ENCODE measurements at regions not wholly inside any gene's neighbourhood (a gene's known extent, or its start where the extent isn't known, plus 50 kb on each side); places are given as distances from the start of the nearest gene placed in this dataset.
"Not testable (repeated sequence)": the region's sequence is repeated elsewhere in the genome, so short reads cannot be mapped to it uniquely, and the experiment has no call there.

DNA sequence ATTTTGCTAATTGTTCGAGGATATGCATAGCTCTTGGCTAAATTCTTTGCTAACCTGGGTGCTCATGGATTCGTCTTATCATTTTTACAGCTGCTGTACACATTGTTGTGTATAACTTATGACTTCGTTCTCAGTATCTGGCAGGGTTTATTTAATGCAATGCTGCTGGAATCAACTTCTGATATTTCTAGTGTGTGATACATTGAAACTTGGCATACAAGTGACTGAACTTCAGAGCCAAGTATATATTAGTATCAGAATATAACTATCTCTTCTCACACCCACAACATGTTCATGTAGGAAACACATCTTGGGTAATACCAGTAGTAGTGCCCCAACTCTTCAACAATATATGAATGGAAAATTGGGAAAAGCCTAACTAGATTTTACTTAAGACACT, 764.2 kb downstream of the TENT5A start:
- Mint-ChIP-seq H3K36me3 (ENCODE audit: low read depth) (no peaks in the 10 kb centered on the region), H3K27ac (no peak overlapping the region), H3K4me3 (no peak overlapping the region), H3K9me3 (no peaks in the 10 kb centered on the region), H3K27me3 (ENCODE audit: insufficient read depth) (no peaks in the 10 kb centered on the region; the same call in none of the 2 replicates), H3K4me1 (ENCODE audit: low read depth) (peaks cover 12% of the 10 kb centered on the region; the same call in 1 of the 2 replicates)
- no peak for DNase-seq
- TF ChIP-seq, protein P1, sequence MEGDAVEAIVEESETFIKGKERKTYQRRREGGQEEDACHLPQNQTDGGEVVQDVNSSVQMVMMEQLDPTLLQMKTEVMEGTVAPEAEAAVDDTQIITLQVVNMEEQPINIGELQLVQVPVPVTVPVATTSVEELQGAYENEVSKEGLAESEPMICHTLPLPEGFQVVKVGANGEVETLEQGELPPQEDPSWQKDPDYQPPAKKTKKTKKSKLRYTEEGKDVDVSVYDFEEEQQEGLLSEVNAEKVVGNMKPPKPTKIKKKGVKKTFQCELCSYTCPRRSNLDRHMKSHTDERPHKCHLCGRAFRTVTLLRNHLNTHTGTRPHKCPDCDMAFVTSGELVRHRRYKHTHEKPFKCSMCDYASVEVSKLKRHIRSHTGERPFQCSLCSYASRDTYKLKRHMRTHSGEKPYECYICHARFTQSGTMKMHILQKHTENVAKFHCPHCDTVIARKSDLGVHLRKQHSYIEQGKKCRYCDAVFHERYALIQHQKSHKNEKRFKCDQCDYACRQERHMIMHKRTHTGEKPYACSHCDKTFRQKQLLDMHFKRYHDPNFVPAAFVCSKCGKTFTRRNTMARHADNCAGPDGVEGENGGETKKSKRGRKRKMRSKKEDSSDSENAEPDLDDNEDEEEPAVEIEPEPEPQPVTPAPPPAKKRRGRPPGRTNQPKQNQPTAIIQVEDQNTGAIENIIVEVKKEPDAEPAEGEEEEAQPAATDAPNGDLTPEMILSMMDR (IDR thresholded peaks at IDR 0.05), result no peak

GRCh38 chr6:80981226-80981625, 771.3 kb downstream of the TENT5A start:
- H3K4me3 Mint-ChIP-seq, H3K9me3 Mint-ChIP-seq, H3K27ac Mint-ChIP-seq: not testable (repeated sequence)

DNA sequence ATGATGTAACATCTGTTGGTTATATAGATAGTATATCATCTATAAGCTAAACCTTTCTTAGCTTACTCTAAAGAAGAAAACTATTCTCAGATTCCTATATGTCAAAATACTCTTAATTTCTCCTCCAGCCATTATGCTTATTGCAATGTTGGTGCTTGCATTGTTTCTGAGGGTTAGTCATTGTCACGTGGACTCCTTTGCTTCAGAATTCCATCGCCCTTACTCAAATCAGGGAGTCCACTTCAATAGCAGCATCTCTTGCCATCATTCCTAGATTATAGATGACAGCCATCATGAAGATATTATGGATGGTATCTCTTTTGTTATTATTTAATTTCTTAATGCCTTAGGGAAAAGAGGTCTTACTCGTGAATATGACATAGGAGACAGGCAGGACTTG, 776.1 kb downstream of the TENT5A start:
- Mint-ChIP-seq H3K9me3 (no peaks in the 10 kb centered on the region), H3K36me3 (ENCODE audit: low read depth) (no peaks in the 10 kb centered on the region), H3K4me3 (no peak overlapping the region), H3K4me1 (ENCODE audit: low read depth) (peaks cover 5% of the 10 kb centered on the region; the same call in 1 of the 2 replicates), H3K27me3 (ENCODE audit: insufficient read depth) (peaks cover 2% of the 10 kb centered on the region; the same call in 1 of the 2 replicates), H3K27ac (no peak overlapping the region)
- DNase-seq, result peak; percentile 6
- TF ChIP-seq, protein P1 (IDR thresholded peaks at IDR 0.05), result no peak

More at GRCh38 chr6:80981226-80981625, 771.3 kb downstream of the TENT5A start:
- not testable (repeated sequence) for H3K27me3 Mint-ChIP-seq (ENCODE audit: insufficient read depth); DNase-seq; H3K4me1 Mint-ChIP-seq (ENCODE audit: low read depth); H3K36me3 Mint-ChIP-seq (ENCODE audit: low read depth)

DNA sequence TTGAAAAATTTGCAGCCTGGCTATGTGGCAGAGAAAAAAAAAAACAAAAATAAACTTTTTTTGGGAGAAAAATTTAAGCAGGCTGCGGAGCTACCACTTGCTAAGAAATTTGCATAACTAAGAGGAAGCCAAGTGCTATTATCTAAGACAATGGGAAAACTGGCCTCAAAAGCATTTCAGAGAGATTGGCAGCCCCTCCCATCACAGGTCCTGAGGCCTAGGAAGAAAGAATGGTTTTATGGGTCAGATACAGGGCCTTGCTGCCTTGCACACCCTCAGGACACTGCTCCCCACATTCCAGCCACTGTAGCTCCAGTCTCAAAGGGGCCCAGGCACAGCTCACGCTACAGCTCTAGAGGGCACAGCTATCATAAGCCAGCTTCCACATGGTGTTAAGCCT, 777.9 kb downstream of the TENT5A start:
- H3K9me3 Mint-ChIP-seq, result no peaks in the 10 kb centered on the region
- TF ChIP-seq, protein P1 (IDR thresholded peaks at IDR 0.05), result no peak

GRCh38 chr6:80969439-80969838, 783.0 kb downstream of the TENT5A start:
- H3K36me3 Mint-ChIP-seq (ENCODE audit: low read depth), result no peaks in the 10 kb centered on the region
- peaks cover 11% of the 10 kb centered on the region for H3K4me1 Mint-ChIP-seq (ENCODE audit: low read depth)
- H3K27ac Mint-ChIP-seq, result no peak overlapping the region; the same call in 1 of the 2 replicates
- peaks cover 2% of the 10 kb centered on the region; the same call in 1 of the 2 replicates for H3K27me3 Mint-ChIP-seq (ENCODE audit: insufficient read depth)
- no peaks in the 10 kb centered on the region for H3K9me3 Mint-ChIP-seq
- TF ChIP-seq, protein P1 (IDR thresholded peaks at IDR 0.05), result no peak
- H3K4me3 Mint-ChIP-seq, result no peak overlapping the region
- DNase-seq, result peak; percentile 3

More for the DNA sequence above, 777.9 kb downstream of the TENT5A start:
- Mint-ChIP-seq H3K27me3 (ENCODE audit: insufficient read depth) (peaks cover 2% of the 10 kb centered on the region; the same call in 1 of the 2 replicates), H3K36me3 (ENCODE audit: low read depth) (no peaks in the 10 kb centered on the region), H3K4me3 (no peak overlapping the region), H3K27ac (no peak overlapping the region), H3K4me1 (ENCODE audit: low read depth) (peaks cover 11% of the 10 kb centered on the region)
- no peak for DNase-seq

DNA sequence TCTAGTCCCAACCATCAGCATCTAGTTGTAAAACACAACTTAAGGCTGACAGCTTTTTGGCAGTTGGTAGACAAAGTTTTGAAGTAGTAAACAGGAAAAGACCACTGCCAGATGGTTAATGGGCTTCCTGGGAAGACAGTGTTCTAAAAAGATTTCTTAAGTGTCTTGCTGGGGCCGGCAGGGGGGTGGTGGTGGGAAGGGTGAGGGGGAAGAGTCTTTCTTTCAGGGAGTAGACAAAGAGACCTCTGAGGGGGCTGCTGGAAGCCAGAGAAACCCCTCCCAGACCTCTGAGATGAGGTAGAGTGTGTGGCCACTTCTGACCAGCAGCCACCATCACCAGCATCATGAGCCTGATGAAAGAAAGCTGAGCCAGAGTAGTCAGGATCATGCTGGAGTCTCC, 784.9 kb downstream of the TENT5A start:
- Mint-ChIP-seq H3K4me3 (no peak overlapping the region), H3K9me3 (no peaks in the 10 kb centered on the region), H3K27me3 (ENCODE audit: insufficient read depth) (no peaks in the 10 kb centered on the region), H3K27ac (no peak overlapping the region), H3K4me1 (ENCODE audit: low read depth) (peaks cover 11% of the 10 kb centered on the region), H3K36me3 (ENCODE audit: low read depth) (no peaks in the 10 kb centered on the region)
- TF ChIP-seq, protein P1 (IDR thresholded peaks at IDR 0.05), result no peak
- no peak for DNase-seq
